ENCODE measurements at regions not wholly inside any gene's neighbourhood (a gene's known extent, or its start where the extent isn't known, plus 50 kb on each side); places are given as distances from the start of the nearest gene placed in this dataset.

DNA sequence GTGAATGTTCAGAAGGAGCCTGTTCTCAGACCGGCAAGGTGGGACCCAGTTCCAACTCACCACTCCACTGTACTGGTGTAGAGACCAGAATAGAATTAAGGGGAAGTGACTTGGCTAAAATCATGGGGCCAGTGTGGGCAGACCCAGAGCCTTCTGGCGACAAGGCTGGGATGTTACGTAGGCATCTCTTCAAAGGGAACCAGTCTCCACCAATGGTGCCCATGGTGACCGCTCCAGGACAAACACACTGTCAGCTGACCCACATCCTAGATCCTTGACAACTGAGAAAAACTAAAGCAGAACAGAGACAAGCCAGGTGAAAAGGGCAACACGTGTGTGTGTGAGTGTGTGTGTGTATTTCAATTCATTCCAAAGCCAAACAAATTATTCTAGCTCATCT, 321.7 kb upstream of the FRG2C start:
- TF ChIP-seq, protein P1, sequence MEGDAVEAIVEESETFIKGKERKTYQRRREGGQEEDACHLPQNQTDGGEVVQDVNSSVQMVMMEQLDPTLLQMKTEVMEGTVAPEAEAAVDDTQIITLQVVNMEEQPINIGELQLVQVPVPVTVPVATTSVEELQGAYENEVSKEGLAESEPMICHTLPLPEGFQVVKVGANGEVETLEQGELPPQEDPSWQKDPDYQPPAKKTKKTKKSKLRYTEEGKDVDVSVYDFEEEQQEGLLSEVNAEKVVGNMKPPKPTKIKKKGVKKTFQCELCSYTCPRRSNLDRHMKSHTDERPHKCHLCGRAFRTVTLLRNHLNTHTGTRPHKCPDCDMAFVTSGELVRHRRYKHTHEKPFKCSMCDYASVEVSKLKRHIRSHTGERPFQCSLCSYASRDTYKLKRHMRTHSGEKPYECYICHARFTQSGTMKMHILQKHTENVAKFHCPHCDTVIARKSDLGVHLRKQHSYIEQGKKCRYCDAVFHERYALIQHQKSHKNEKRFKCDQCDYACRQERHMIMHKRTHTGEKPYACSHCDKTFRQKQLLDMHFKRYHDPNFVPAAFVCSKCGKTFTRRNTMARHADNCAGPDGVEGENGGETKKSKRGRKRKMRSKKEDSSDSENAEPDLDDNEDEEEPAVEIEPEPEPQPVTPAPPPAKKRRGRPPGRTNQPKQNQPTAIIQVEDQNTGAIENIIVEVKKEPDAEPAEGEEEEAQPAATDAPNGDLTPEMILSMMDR (optimal IDR thresholded peaks at IDR 0.05 in 1 of 3, IDR thresholded peaks at IDR 0.05 in 1 of 3, conservative IDR thresholded peaks at IDR 0.05 in 1 of 3; ENCODE audit: extremely low read depth in 1 of 3, insufficient read depth in 2 of 3, low read length in 3 of 3) = no peak
- no peak for TF ChIP-seq EZH2 (IDR thresholded peaks at IDR 0.05; ENCODE audit: low read length)

Measured in keratinocyte (primary cell).